ENCODE measurements at regions not wholly inside any gene's neighbourhood (a gene's known extent, or its start where the extent isn't known, plus 50 kb on each side); places are given as distances from the start of the nearest gene placed in this dataset.

DNA sequence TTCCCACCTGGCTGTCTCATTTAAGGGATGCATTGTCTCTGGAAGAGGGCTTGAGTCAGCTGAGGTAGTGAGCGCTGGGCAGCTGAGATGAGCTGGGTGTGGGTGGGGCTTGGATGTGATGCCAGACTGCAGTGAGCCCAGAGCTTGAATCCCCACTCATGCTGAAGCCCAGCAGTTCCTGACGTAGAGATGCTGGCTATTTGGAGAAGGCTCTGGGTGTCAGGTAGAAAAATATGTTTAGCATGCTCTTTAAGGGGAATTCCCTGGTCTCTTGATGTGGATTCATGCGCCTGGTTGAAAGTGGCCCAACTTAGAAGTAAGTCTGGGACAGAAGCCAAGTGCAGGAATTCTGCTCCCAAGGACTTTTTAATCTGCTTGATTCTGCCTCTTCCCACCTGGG lies 241.5 kb upstream of the IGFBP3 start:
- TF ChIP-seq, protein P1, sequence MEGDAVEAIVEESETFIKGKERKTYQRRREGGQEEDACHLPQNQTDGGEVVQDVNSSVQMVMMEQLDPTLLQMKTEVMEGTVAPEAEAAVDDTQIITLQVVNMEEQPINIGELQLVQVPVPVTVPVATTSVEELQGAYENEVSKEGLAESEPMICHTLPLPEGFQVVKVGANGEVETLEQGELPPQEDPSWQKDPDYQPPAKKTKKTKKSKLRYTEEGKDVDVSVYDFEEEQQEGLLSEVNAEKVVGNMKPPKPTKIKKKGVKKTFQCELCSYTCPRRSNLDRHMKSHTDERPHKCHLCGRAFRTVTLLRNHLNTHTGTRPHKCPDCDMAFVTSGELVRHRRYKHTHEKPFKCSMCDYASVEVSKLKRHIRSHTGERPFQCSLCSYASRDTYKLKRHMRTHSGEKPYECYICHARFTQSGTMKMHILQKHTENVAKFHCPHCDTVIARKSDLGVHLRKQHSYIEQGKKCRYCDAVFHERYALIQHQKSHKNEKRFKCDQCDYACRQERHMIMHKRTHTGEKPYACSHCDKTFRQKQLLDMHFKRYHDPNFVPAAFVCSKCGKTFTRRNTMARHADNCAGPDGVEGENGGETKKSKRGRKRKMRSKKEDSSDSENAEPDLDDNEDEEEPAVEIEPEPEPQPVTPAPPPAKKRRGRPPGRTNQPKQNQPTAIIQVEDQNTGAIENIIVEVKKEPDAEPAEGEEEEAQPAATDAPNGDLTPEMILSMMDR (IDR thresholded peaks at IDR 0.05; ENCODE audit: low read depth, low read length, missing control alignments) = no peak
- H3K4me3 ChIP-seq (ENCODE audit: low read depth, low read length) = no peak overlapping the region
- DNase-seq (ENCODE audit: low read depth) = no peak

DNA sequence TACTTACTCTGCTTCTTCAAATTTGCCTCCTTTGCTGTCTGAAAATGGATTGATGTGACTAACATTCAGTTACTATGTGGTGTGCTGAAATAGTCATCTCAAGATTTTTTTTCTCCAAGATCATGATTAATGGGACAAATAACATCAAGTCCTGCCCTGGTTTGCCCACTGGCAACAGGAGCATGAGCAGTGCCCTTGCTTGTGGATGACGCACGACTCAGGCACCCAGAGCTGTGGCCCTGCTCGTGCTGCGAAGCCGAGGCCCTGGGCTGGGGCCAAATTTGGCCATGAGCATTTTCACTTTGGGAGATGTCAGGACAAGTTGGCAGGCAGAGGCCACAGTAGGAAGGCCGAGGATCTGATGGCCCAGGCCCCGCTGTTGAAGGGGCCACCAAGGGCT lies 239.8 kb upstream of the IGFBP3 start:
- H3K4me3 ChIP-seq (ENCODE audit: low read depth, low read length) = no peak overlapping the region
- TF ChIP-seq, protein P1 (IDR thresholded peaks at IDR 0.05; ENCODE audit: low read depth, low read length, missing control alignments) = no peak
- no peak for DNase-seq (ENCODE audit: low read depth)

DNA sequence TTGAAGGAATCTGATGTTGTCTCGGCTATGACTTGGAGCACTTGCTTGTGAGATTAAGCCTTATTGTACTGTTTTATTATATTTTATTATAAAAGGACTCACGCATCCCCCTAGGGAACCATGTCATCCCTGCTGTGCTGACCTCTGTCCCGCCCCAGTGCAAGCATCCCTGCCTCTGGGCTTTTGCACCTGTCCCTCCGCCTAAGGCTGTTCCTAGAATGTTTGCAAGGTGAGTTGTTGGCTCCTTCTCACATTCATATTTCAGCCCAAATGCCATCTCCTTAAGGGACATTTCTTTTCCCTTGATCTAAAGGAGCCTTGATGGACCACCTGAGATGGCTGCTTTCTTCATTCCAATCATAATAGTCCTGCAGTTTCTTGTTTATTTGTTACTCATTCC lies 236.9 kb upstream of the IGFBP3 start:
- no peak for DNase-seq (ENCODE audit: low read depth)
- TF ChIP-seq, protein P1 (IDR thresholded peaks at IDR 0.05; ENCODE audit: low read depth, low read length, missing control alignments) = no peak

DNA sequence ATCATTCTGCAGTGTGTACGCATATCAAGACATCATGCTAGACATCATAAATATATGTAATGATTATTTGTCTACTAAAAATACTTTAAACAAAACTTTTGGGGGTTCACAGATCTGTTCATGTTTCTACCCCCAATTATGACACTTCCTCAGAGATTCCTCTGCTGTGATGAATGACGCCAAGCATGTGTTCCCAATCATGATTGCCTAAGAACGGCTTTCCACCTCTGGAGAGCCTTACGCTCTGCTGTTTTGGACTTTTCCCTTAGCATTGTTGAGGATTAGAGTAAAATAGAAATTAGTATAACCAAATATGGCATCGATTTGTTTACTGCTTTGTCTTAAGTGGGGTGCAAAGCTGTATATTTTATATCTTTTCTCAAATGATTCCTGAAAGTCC lies 236.3 kb upstream of the IGFBP3 start:
- H3K4me3 ChIP-seq (ENCODE audit: low read depth, low read length) = no peak overlapping the region
- TF ChIP-seq, protein P1 (IDR thresholded peaks at IDR 0.05; ENCODE audit: low read depth, low read length, missing control alignments) = no peak
- no peak for DNase-seq (ENCODE audit: low read depth)

More for the DNA sequence above, 236.9 kb upstream of the IGFBP3 start:
- no peak overlapping the region for H3K4me3 ChIP-seq (ENCODE audit: low read depth, low read length)

DNA sequence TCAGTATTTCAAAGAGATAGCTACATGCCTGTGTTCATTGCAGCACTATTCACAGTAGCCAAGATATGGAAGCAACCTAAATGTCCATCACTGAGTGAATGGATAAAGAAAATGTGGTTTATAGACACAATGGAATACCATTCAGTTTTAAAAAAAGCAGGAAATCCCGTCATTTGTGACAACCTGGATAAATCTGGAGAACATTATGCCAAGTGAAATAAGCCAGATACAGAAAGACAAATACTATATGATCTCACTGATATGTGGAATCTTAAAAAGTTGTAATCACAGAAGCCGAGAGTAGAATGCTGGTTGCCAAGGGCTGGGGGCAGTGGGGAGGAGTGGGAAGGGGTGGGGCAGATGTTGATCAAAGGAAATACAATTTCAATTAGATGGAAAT lies 235.8 kb upstream of the IGFBP3 start:
- TF ChIP-seq, protein P1 (IDR thresholded peaks at IDR 0.05; ENCODE audit: low read depth, low read length, missing control alignments) = no peak
- H3K4me3 ChIP-seq (ENCODE audit: low read depth, low read length) = no peak overlapping the region
- no peak for DNase-seq (ENCODE audit: low read depth)

DNA sequence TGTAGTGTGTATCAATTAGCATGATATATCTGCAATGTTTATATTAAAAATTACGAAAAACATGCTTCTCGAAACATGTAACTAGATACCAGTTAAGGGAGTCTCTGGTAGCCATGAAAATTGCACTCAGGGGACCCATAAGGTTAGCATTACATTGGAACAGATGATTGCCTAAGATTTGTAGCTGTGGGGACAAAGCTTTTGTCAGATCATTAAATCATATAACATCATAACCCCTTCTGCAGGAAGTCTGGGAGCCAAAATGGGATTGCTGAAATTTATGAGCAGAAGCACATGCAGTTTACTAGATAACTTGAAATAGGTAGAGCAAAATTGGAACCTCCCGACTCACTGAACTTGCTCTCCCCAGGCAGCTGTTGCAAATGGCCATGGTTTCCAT lies 235.0 kb upstream of the IGFBP3 start:
- DNase-seq (ENCODE audit: low read depth) = no peak
- TF ChIP-seq, protein P1 (IDR thresholded peaks at IDR 0.05; ENCODE audit: low read depth, low read length, missing control alignments) = no peak
- no peak overlapping the region for H3K4me3 ChIP-seq (ENCODE audit: low read depth, low read length)

DNA sequence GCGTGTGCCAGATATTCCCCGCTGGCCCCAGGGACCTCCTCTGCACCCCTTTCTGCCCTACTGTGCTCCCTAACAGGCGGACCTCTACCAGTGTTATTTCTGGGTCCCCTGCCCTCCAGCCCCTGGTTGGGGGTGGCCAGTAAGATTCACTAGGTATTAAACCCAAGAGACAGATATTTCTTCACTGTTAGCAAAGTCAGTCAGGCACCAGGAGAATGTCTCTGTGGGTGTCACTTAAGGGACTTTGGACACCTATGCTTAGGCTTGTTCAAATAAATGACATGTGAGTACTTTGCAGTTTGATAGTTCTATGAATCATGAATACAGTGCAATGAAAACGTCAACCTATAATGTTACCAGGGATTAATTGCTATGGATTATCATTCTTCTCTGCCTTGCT lies 234.3 kb upstream of the IGFBP3 start:
- DNase-seq (ENCODE audit: low read depth) = no peak
- TF ChIP-seq, protein P1 (IDR thresholded peaks at IDR 0.05; ENCODE audit: low read depth, low read length, missing control alignments) = no peak
- no peak overlapping the region for H3K4me3 ChIP-seq (ENCODE audit: low read depth, low read length)
